GM19372 (cell line): ENCODE measurements at regions not wholly inside any gene's neighbourhood (a gene's known extent, or its start where the extent isn't known, plus 50 kb on each side); places are given as distances from the start of the nearest gene placed in this dataset.

Experiments used
- ATAC-seq: cut with Tn5 transposase; IDR thresholded peaks from one replicate; pipeline ENCODE4 v1.9.1; 2021; ENCODE audit warnings: mild to moderate bottlenecking, low read depth, moderate library complexity; ENCODE audit not compliant: unreplicated experiment

GRCh38 chr15:39156166-39156565, 424.7 kb upstream of the THBS1 start:
- ATAC-seq, result no peak

- no peak for ATAC-seq
These were observed 424.1 kb upstream of the THBS1 start for GRCh38 chr15:39156646-39157250.

GRCh38 chr15:39157882-39158281, 423.0 kb upstream of the THBS1 start:
- ATAC-seq, result no peak

- ATAC-seq, result no peak
These were observed 421.0 kb upstream of the THBS1 start for GRCh38 chr15:39159833-39160232.

- ATAC-seq, result no peak
These were observed 419.8 kb upstream of the THBS1 start for GRCh38 chr15:39161096-39161495.

GRCh38 chr15:39165020-39165706, 415.7 kb upstream of the THBS1 start:
- ATAC-seq, result no peak

GRCh38 chr15:39167164-39168058, 413.5 kb upstream of the THBS1 start:
- ATAC-seq, result no peak

- no peak for ATAC-seq
These were observed 408.9 kb upstream of the THBS1 start for GRCh38 chr15:39171944-39172368.

- no peak for ATAC-seq
These were observed 408.2 kb upstream of the THBS1 start for GRCh38 chr15:39172380-39173281.

GRCh38 chr15:39173426-39173825, 407.5 kb upstream of the THBS1 start:
- ATAC-seq, result no peak

GRCh38 chr15:39174332-39174731, 406.5 kb upstream of the THBS1 start:
- ATAC-seq, result no peak

- no peak for ATAC-seq
These were observed 404.8 kb upstream of the THBS1 start for GRCh38 chr15:39176030-39176429.

- no peak for ATAC-seq
These were observed 403.3 kb upstream of the THBS1 start for GRCh38 chr15:39177561-39177960.

- ATAC-seq, result no peak
These were observed 400.8 kb upstream of the THBS1 start for GRCh38 chr15:39180030-39180429.

- ATAC-seq, result no peak
These were observed 400.4 kb upstream of the THBS1 start for GRCh38 chr15:39180483-39180933.

- no peak for ATAC-seq
These were observed 399.7 kb upstream of the THBS1 start for GRCh38 chr15:39181056-39181747.

- no peak for ATAC-seq
These were observed 398.9 kb upstream of the THBS1 start for GRCh38 chr15:39181940-39182339.

- no peak for ATAC-seq
These were observed 397.6 kb upstream of the THBS1 start for GRCh38 chr15:39183164-39183881.
